ENCODE measurements at regions not wholly inside any gene's neighbourhood (a gene's known extent, or its start where the extent isn't known, plus 50 kb on each side); places are given as distances from the start of the nearest gene placed in this dataset.
"Not testable (repeated sequence)": the region's sequence is repeated elsewhere in the genome, so short reads cannot be mapped to it uniquely, and the experiment has no call there.

- not testable (repeated sequence) for DNase-seq
Observed at GRCh38 chr5:96319981-96320739, 112.9 kb downstream of the PCSK1 start.

- DNase-seq, result peak; percentile 71
Observed at GRCh38 chr5:96318569-96319110, 114.4 kb downstream of the PCSK1 start.

- no peak for DNase-seq
Observed at GRCh38 chr5:96317945-96318344, 115.1 kb downstream of the PCSK1 start.

GRCh38 chr5:96316487-96316886, 116.6 kb downstream of the PCSK1 start:
- DNase-seq, result no peak

- DNase-seq, result no peak
Observed at GRCh38 chr5:96316017-96316416, 117.0 kb downstream of the PCSK1 start.

GRCh38 chr5:96315431-96315830, 117.6 kb downstream of the PCSK1 start:
- no peak for DNase-seq

- no peak for DNase-seq
Observed at GRCh38 chr5:96312383-96312782, 120.7 kb downstream of the PCSK1 start.

GRCh38 chr5:96307047-96307446, 126.0 kb downstream of the PCSK1 start:
- not testable (repeated sequence) for DNase-seq

- no peak for DNase-seq
Observed at GRCh38 chr5:96302174-96302738, 130.8 kb downstream of the PCSK1 start.

GRCh38 chr5:96300976-96301375, 132.1 kb downstream of the PCSK1 start:
- DNase-seq, result no peak

- no peak for DNase-seq
Observed at GRCh38 chr5:96297867-96298266, 135.2 kb downstream of the PCSK1 start.

GRCh38 chr5:96297290-96297689, 135.8 kb downstream of the PCSK1 start:
- DNase-seq, result no peak

GRCh38 chr5:96294884-96295202, 138.2 kb downstream of the PCSK1 start:
- DNase-seq, result no peak

- DNase-seq, result no peak
Observed at GRCh38 chr5:96293966-96294883, 138.8 kb downstream of the PCSK1 start.

- no peak for DNase-seq
Observed at GRCh38 chr5:96292582-96293247, 140.3 kb downstream of the PCSK1 start.

- not testable (repeated sequence) for DNase-seq
Observed at GRCh38 chr5:96289287-96289686, 143.8 kb downstream of the PCSK1 start.

GRCh38 chr5:96288845-96289185, 144.2 kb downstream of the PCSK1 start:
- DNase-seq, result no peak

GRCh38 chr5:96288166-96288844, 144.7 kb downstream of the PCSK1 start:
- DNase-seq, result no peak

GRCh38 chr5:96287136-96287535, 145.9 kb downstream of the PCSK1 start:
- no peak for DNase-seq

- no peak for DNase-seq
Observed at GRCh38 chr5:96285823-96286222, 147.2 kb downstream of the PCSK1 start.

GRCh38 chr5:96284727-96285389, 148.2 kb downstream of the PCSK1 start:
- no peak for DNase-seq

- DNase-seq, result no peak
Observed at GRCh38 chr5:96283589-96283988, 149.5 kb downstream of the PCSK1 start.

Data from NCI-H345 (cell line).